ENCODE measurements at regions not wholly inside any gene's neighbourhood (a gene's known extent, or its start where the extent isn't known, plus 50 kb on each side); places are given as distances from the start of the nearest gene placed in this dataset.

GRCh38 chr4:10856271-10856782 lies 171.8 kb upstream of the CLNK start:
- no peak for TF ChIP-seq CTCF (IDR thresholded peaks at IDR 0.05)
- no peak for TF ChIP-seq POLR2A (IDR thresholded peaks at IDR 0.05)
